OCI-LY1 (cell line): ENCODE measurements at regions not wholly inside any gene's neighbourhood (a gene's known extent, or its start where the extent isn't known, plus 50 kb on each side); places are given as distances from the start of the nearest gene placed in this dataset.

Source experiments
- H2AFZ ChIP-seq: fragments of 200-600 bp; sonication (generic), shearing (Covaris generic); 2 replicates; pipeline ENCODE4 v1.6.0; 2014; ENCODE audit warnings: antibody characterized with exemption, mild to moderate bottlenecking, low read length
- H3F3A ChIP-seq: fragments of 200-600 bp; sonication (generic), shearing (Covaris generic); 2 replicates; pipeline ENCODE4 v1.6.0; 2014; ENCODE audit warnings: mild to moderate bottlenecking, antibody characterized with exemption, low read length, moderate library complexity; ENCODE audit not compliant: insufficient read depth
- H3K27ac ChIP-seq: fragments of 200-600 bp; sonication (generic); 2 replicates; pipeline ENCODE4 v1.5.1; 2014; ENCODE audit warnings: low read length, mixed run types, mild to moderate bottlenecking, low read depth; ENCODE audit not compliant: poor library complexity, severe bottlenecking
- H3K27me3 ChIP-seq: fragments of 200-600 bp; sonication (generic); 2 replicates; pipeline ENCODE4 v1.6.0; 2014; ENCODE audit warnings: antibody characterized with exemption, mild to moderate bottlenecking, low read length, moderate library complexity; ENCODE audit not compliant: insufficient read depth
- H3K36me3 ChIP-seq: fragments of 200-600 bp; sonication (generic); 2 replicates; pipeline ENCODE4 v1.6.1; 2014; ENCODE audit warnings: mild to moderate bottlenecking, antibody characterized with exemption, low read length, moderate library complexity, mixed read lengths; ENCODE audit not compliant: insufficient read depth
- H3K4me1 ChIP-seq: fragments of 200-600 bp; sonication (generic); 2 replicates; pipeline ENCODE4 v1.5.1; 2014; ENCODE audit warnings: mild to moderate bottlenecking, low read length, moderate library complexity; ENCODE audit not compliant: insufficient read depth, severe bottlenecking
- H3K4me2 ChIP-seq: fragments of 200-600 bp; sonication (generic), shearing (Covaris generic); 2 replicates; pipeline ENCODE4 v1.6.1; 2014; ENCODE audit warnings: low read length
- H3K4me3 ChIP-seq: fragments of 200-600 bp; sonication (generic); 2 replicates; pipeline ENCODE4 v1.5.1; 2014; ENCODE audit warnings: low read length, low read depth, mild to moderate bottlenecking, mixed read lengths; ENCODE audit not compliant: poor library complexity, severe bottlenecking
- H3K79me2 ChIP-seq: fragments of 200-600 bp; shearing (Covaris generic); 2 replicates; pipeline ENCODE4 v1.6.1; 2016; ENCODE audit warnings: mixed run types, low read length, mixed read lengths; ENCODE audit not compliant: insufficient read depth
- H3K9ac ChIP-seq: fragments of 200-600 bp; sonication (generic), shearing (Covaris generic); 2 replicates; pipeline ENCODE4 v1.6.1; 2014; ENCODE audit warnings: mild to moderate bottlenecking, low read length, mixed read lengths
- H3K9me2 ChIP-seq: fragments of 200-600 bp; sonication (generic), shearing (Covaris generic); 2 replicates; pipeline ENCODE4 v1.6.1; 2014; ENCODE audit warnings: low read depth, mild to moderate bottlenecking, low read length, mixed read lengths
- H3K9me3 ChIP-seq: fragments of 200-600 bp; shearing (Covaris generic); 2 replicates; pipeline ENCODE4 v1.6.1; 2014; ENCODE audit warnings: low read length, mixed read lengths
- H4K20me1 ChIP-seq: fragments of 200-600 bp; sonication (generic), shearing (Covaris generic); 2 replicates; pipeline ENCODE4 v1.6.0; 2016; ENCODE audit warnings: mild to moderate bottlenecking, low read length; ENCODE audit not compliant: insufficient read depth
- CTCF ChIP-seq: fragments of 200-600 bp; sonication (generic), shearing (Covaris generic); IDR thresholded peaks from 2 replicates; pipeline ENCODE4 v1.5.1; 2017; ENCODE audit warnings: mild to moderate bottlenecking, antibody characterized with exemption, low read length, moderate library complexity, mixed read lengths
- EZH2 ChIP-seq: fragments of 200-600 bp; sonication (generic), shearing (Covaris generic); IDR thresholded peaks from 2 replicates; pipeline ENCODE4 v1.8.0; 2017; ENCODE audit warnings: borderline replicate concordance, mixed run types, mild to moderate bottlenecking, antibody characterized with exemption, low read length, moderate library complexity, mixed read lengths

DNA sequence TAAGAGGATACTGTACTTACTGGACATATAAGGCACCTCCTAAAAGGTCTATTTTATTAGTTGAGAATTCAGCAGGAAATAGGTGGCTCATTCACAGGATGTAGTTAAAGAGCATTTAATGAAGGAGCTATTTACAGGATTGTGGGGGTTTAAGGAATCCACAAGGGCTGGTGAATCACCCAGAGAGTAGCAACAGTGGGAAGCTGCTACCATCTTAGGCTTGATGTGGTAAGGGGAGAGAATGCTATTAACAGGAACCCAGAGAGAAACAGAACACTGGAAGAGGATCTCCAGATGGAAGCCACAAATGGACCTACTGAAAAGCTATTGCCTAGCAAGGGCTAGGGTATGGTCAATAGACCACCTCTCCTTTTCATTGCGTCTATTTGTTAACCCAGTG, 52.0 kb upstream of the COL11A1 start:
- Histone ChIP-seq H3K9me2 (no peaks in the 10 kb centered on the region), H4K20me1 (no peaks in the 10 kb centered on the region), H3K4me1 (no peaks in the 10 kb centered on the region), H3K4me2 (no peak overlapping the region), H2AFZ (no peak overlapping the region), H3K27me3 (no peaks in the 10 kb centered on the region), H3K36me3 (no peaks in the 10 kb centered on the region), H3K9ac (no peak overlapping the region), H3K4me3 (no peak overlapping the region), H3K27ac (no peak overlapping the region), H3F3A (no peaks in the 10 kb centered on the region), H3K79me2 (no peaks in the 10 kb centered on the region), H3K9me3 (no peaks in the 10 kb centered on the region)
- TF ChIP-seq EZH2 (no peak), CTCF (no peak)
